SK-N-SH (cell line): ENCODE measurements at regions not wholly inside any gene's neighbourhood (a gene's known extent, or its start where the extent isn't known, plus 50 kb on each side); places are given as distances from the start of the nearest gene placed in this dataset.

Experiments
- CTCF ChIA-PET: fragments of 300-600, 350-600 bp; formaldehyde crosslinking; extraction: SDS; loops from one replicate; lab custom pipeline; 2021; lab: Yijun Ruan, JAX
- POLR2A ChIA-PET: fragments of 350-600 bp; sonication (Branson Sonifier 250); formaldehyde crosslinking; extraction: SDS; loops from one replicate; lab custom pipeline; 2020; ENCODE audit warnings: antibody characterized with exemption, inconsistent platforms; lab: Yijun Ruan, JAX
- DNase-seq: peaks from one replicate; pipeline ENCODE4 v3.0.0; 2012
- H2AFZ ChIP-seq: fragments of 200-600 bp; sonication (generic); 2 replicates; pipeline ENCODE4 v1.8.1; 2016; ENCODE audit warnings: antibody characterized with exemption, mild to moderate bottlenecking, low read depth
- H3F3A ChIP-seq: fragments of 200-600 bp; sonication (generic); replicated peaks from 2 replicates; pipeline ENCODE3; 2016; ENCODE audit warnings: antibody characterized with exemption, mild to moderate bottlenecking; ENCODE audit not compliant: insufficient read depth
- H3K27ac ChIP-seq, 2 experiments: fragments of 200-500 bp in 1 of 2; fragments of 200-600 bp in 1 of 2; sonication (Bioruptor generic) in 1 of 2; sonication (generic), shearing (Covaris generic) in 1 of 2; 2 replicates each; pipeline versions ENCODE4 v1.5.1 to v1.6.1; 2014 to 2016; ENCODE audit warnings: low read depth in 2 of 2, inconsistent platforms in 1 of 2, low read length in 1 of 2, mild to moderate bottlenecking in 1 of 2, mixed read lengths in 1 of 2
- H3K27me3 ChIP-seq: fragments of 200-600 bp; sonication (generic), shearing (Covaris generic); 2 replicates; pipeline ENCODE4 v1.6.1; 2016; ENCODE audit warnings: mixed run types; ENCODE audit not compliant: insufficient read depth
- H3K36me3 ChIP-seq, 2 experiments: fragments of 200-500 bp in 1 of 2; fragments of 200-600 bp in 1 of 2; sonication (Bioruptor generic) in 1 of 2; sonication (generic) in 1 of 2; replicated peaks in 1 of 2; 2 replicates each; pipeline versions ENCODE3 to v1.5.1; 2014 to 2016; ENCODE audit warnings: low read length in 1 of 2, mild to moderate bottlenecking in 1 of 2; ENCODE audit not compliant: insufficient read depth in 2 of 2, control insufficient read depth in 1 of 2
- H3K4me1 ChIP-seq, 2 experiments: fragments of 200-500 bp in 1 of 2; fragments of 200-600 bp in 1 of 2; sonication (Bioruptor generic) in 1 of 2; sonication (generic), shearing (Covaris generic) in 1 of 2; 2 replicates each; pipeline versions ENCODE4 v1.5.1 to v1.6.1; 2014 to 2016; ENCODE audit warnings: low read depth in 1 of 2, low read length in 1 of 2, mixed run types in 1 of 2; ENCODE audit not compliant: insufficient read depth in 2 of 2, control insufficient read depth in 1 of 2
- H3K4me2 ChIP-seq: fragments of 200-600 bp; sonication (generic), shearing (Covaris generic); 2 replicates; pipeline ENCODE4 v1.6.1; 2017; ENCODE audit warnings: mixed run types
- H3K4me3 ChIP-seq, 2 experiments: fragments of 200-500 bp in 1 of 2; fragments of 200-600 bp in 1 of 2; sonication (Bioruptor generic) in 1 of 2; sonication (generic), shearing (Covaris generic) in 1 of 2; 2 replicates each; pipeline versions ENCODE4 v1.5.1 to v1.8.1; 2014 to 2016; ENCODE audit warnings: low read depth in 2 of 2, inconsistent platforms in 1 of 2, low read length in 1 of 2, mild to moderate bottlenecking in 1 of 2, mixed read lengths in 1 of 2, moderate library complexity in 1 of 2
- H3K79me2 ChIP-seq: fragments of 200-600 bp; sonication (generic); 2 replicates; pipeline ENCODE4 v1.8.1; 2017; ENCODE audit warnings: mild to moderate bottlenecking; ENCODE audit not compliant: insufficient read depth
- H3K9ac ChIP-seq: fragments of 200-600 bp; sonication (generic); 2 replicates; pipeline ENCODE4 v1.6.1; 2017; ENCODE audit warnings: mixed run types
- H3K9me2 ChIP-seq: fragments of 200-600 bp; sonication (generic); 2 replicates; pipeline ENCODE4 v1.6.1; 2017; ENCODE audit warnings: mixed run types
- H3K9me3 ChIP-seq: fragments of 200-600 bp; sonication (generic); 2 replicates; pipeline ENCODE4 v1.6.1; 2017; ENCODE audit warnings: mixed run types, mild to moderate bottlenecking, moderate library complexity
- H4K20me1 ChIP-seq: fragments of 200-600 bp; sonication (generic); 2 replicates; pipeline ENCODE4 v1.6.1; 2017; ENCODE audit warnings: mild to moderate bottlenecking, mixed run types; ENCODE audit not compliant: insufficient read depth
- EZH2phosphoT487 ChIP-seq: fragments of 200-600 bp; sonication (generic); IDR thresholded peaks from 2 replicates; pipeline ENCODE4 v1.6.1; 2017; ENCODE audit warnings: low read depth, mixed run types, mild to moderate bottlenecking, antibody characterized with exemption, moderate library complexity, borderline replicate concordance
- FOXJ3 ChIP-seq: sonication (generic); formaldehyde crosslinking; IDR thresholded peaks from 2 replicates; pipeline ENCODE4 v1.5.1; 2020; ENCODE audit warnings: mild to moderate bottlenecking, missing genetic modification reagents
- JUND ChIP-seq: IDR thresholded peaks from 2 replicates; pipeline ENCODE4 v1.4.0; 2012
- MXI1 ChIP-seq: IDR thresholded peaks from 2 replicates; pipeline ENCODE4 v1.6.1; 2012; ENCODE audit warnings: mild to moderate bottlenecking, low read depth, low read length, improper control_type of control experiment
- NFIC ChIP-seq: IDR thresholded peaks from 2 replicates; pipeline ENCODE4 v1.4.0; 2012; ENCODE audit warnings: borderline replicate concordance
- PBX3 ChIP-seq: IDR thresholded peaks from 2 replicates; pipeline ENCODE4; 2012
- RAD21 ChIP-seq: IDR thresholded peaks from 2 replicates; pipeline ENCODE4 v1.6.1; 2012; ENCODE audit warnings: mild to moderate bottlenecking, low read length
- RFX5 ChIP-seq: IDR thresholded peaks from 2 replicates; pipeline ENCODE4 v1.6.1; 2012; ENCODE audit warnings: mild to moderate bottlenecking, improper control_type of control experiment, low read length
- SIN3A ChIP-seq: IDR thresholded peaks from 2 replicates; pipeline ENCODE4 v1.6.1; 2012; ENCODE audit warnings: low read depth, mild to moderate bottlenecking, low read length, moderate library complexity, borderline replicate concordance
- USF1 ChIP-seq: IDR thresholded peaks from 2 replicates; pipeline ENCODE4 v1.4.0; 2012; ENCODE audit warnings: low read depth, borderline replicate concordance
- WGBS: methylation state at CpG from one replicate; pipeline ENCODE4 v1.1.6; 2017; ENCODE audit warnings: low lambda C conversion rate; 5-methylcytosine and 5-hydroxymethylcytosine counted together

- Histone ChIP-seq H4K20me1 (no peaks in the 10 kb centered on the region), H3K27ac (no peak overlapping the region), H3K79me2 (no peaks in the 10 kb centered on the region), H3K4me2 (no peak overlapping the region), H3K9me3 (no peaks in the 10 kb centered on the region), H2AFZ (no peak overlapping the region), H3K4me3 (no peak overlapping the region), H3K27me3 (no peaks in the 10 kb centered on the region), H3K4me1 (no peaks in the 10 kb centered on the region), H3F3A (no peaks in the 10 kb centered on the region), H3K36me3 (no peaks in the 10 kb centered on the region), H3K9me2 (no peaks in the 10 kb centered on the region), H3K9ac (no peak overlapping the region)
- WGBS = 88% methylated on average over 5 of the region's 5 CpGs
- TF ChIP-seq MXI1 (no peak), NFIC (no peak)
- DNase-seq = no peak
- ChIA-PET POLR2A (no interaction called here), CTCF (interaction anchor here (1.8 kb wide), 1 partner anchor 10 kb away, joined by 4 read pairs; no protein-coding TSS in a partner anchor)
Measured at GRCh38 chr2:144194326-144195071, 325.4 kb downstream of the ZEB2 start.

GRCh38 chr2:144190908-144191605, 328.9 kb downstream of the ZEB2 start:
- Histone ChIP-seq H4K20me1 (no peaks in the 10 kb centered on the region), H3F3A (no peaks in the 10 kb centered on the region), H3K27me3 (no peaks in the 10 kb centered on the region), H3K9me2 (no peaks in the 10 kb centered on the region), H3K9ac (no peak overlapping the region), H3K9me3 (no peaks in the 10 kb centered on the region), H3K4me2 (no peak overlapping the region), H3K27ac (no peak overlapping the region), H3K4me3 (no peak overlapping the region), H3K79me2 (no peaks in the 10 kb centered on the region), H3K4me1 (no peaks in the 10 kb centered on the region; a peak in 1 of 4 replicates), H2AFZ (no peak overlapping the region), H3K36me3 (no peaks in the 10 kb centered on the region)
- ChIA-PET CTCF (no interaction called here), POLR2A (no interaction called here)
- 90% methylated on average over 4 of the region's 4 CpGs for WGBS
- no peak for DNase-seq
- TF ChIP-seq RAD21 (no peak), SIN3A (no peak), USF1 (no peak), FOXJ3 (CRISPR knock-in tag) (no peak), EZH2phosphoT487 (no peak), PBX3 (no peak), JUND (no peak), RFX5 (no peak)
